ENCODE measurements at regions not wholly inside any gene's neighbourhood (a gene's known extent, or its start where the extent isn't known, plus 50 kb on each side); places are given as distances from the start of the nearest gene placed in this dataset.

DNA sequence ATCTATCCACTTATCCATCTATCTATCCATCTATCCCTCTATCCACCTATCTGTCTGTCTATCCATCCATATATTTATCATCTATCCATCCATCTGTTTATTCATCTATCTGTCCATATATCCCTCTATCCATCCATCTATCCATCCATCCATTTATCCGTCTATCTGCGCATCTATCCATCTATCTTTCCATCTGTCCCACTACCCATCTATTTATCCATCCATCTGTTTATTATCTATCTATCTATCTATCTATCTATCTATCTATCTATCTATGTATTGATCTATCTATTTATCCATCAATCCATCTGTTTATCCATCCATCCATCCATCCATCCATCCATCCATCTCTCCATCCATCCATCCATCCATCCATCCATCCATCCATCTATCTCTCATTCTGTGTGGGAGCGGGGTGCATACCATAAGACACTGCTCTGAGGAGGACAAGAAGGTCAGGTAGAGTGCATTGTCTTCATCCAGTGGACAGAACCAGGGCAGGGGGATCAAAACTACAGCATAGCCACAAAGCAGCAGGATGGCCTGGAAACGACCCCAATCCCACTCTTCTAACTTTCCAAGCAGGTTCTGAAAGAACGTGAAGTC, 53.2 kb upstream of the ENPP6 start:
- H3K4me3 ChIP-seq: no peak overlapping the region
- DNase-seq (ENCODE audit: low spot score): no peak
- no peak for TF ChIP-seq EZH2 (IDR thresholded peaks at IDR 0.05)
- TF ChIP-seq, protein P1, sequence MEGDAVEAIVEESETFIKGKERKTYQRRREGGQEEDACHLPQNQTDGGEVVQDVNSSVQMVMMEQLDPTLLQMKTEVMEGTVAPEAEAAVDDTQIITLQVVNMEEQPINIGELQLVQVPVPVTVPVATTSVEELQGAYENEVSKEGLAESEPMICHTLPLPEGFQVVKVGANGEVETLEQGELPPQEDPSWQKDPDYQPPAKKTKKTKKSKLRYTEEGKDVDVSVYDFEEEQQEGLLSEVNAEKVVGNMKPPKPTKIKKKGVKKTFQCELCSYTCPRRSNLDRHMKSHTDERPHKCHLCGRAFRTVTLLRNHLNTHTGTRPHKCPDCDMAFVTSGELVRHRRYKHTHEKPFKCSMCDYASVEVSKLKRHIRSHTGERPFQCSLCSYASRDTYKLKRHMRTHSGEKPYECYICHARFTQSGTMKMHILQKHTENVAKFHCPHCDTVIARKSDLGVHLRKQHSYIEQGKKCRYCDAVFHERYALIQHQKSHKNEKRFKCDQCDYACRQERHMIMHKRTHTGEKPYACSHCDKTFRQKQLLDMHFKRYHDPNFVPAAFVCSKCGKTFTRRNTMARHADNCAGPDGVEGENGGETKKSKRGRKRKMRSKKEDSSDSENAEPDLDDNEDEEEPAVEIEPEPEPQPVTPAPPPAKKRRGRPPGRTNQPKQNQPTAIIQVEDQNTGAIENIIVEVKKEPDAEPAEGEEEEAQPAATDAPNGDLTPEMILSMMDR (IDR thresholded peaks at IDR 0.05): no peak
- TF ChIP-seq EZH2phosphoT487 (IDR thresholded peaks at IDR 0.05): no peak
- H3K27me3 ChIP-seq: no peaks in the 10 kb centered on the region
- no peaks in the 10 kb centered on the region for H3K9me3 ChIP-seq (ENCODE audit: low read depth)
- no peaks in the 10 kb centered on the region for H3K36me3 ChIP-seq
- H3K4me2 ChIP-seq: no peak overlapping the region
- Mint-ChIP-seq H3K4me1 (peaks cover 18% of the 10 kb centered on the region), H3K27me3 (ENCODE audit: insufficient read depth, low read depth) (peaks cover 8% of the 10 kb centered on the region), H3K4me3 (no peak overlapping the region), H3K36me3 (peaks cover 3% of the 10 kb centered on the region), H3K9me3 (peaks cover 2% of the 10 kb centered on the region), H3K27ac (no peak overlapping the region)
- no peak overlapping the region for H3K9ac ChIP-seq
- no peak overlapping the region for H2AFZ ChIP-seq (replicated peaks)
- H3K27ac ChIP-seq: no peak overlapping the region
- H3K79me2 ChIP-seq (ENCODE audit: low read depth): no peaks in the 10 kb centered on the region
- H3K4me1 ChIP-seq: no peaks in the 10 kb centered on the region
- H3F3A ChIP-seq (ENCODE audit: low read depth): no peaks in the 10 kb centered on the region
- no peaks in the 10 kb centered on the region for H4K20me1 ChIP-seq (ENCODE audit: low read depth)

DNA sequence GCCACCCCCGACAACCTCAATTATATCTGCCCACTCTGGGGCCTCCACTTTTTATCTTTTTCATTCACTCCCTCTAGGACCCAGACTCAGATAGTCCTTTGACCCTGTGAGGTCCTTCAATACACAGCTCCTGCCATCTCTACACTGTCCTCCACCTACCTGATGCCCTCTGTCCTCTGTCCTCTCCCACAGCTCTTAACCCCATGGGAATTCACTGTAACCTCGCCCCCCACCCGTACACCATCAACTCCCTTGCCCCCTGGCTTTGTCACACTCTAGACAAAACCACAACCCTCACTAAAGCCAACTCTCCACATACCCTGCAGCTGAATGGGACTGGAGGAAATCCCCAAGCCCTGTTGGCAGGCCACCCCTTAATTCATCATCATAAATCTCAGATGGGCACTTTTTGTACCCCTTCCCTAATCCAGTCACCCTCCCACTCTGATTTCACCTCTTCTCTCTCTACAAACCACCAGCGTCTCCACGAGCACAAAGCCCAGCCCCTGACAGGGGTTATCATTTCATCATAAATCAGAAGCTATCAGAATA, 52.3 kb upstream of the ENPP6 start:
- Mint-ChIP-seq H3K9me3 (no peaks in the 10 kb centered on the region), H3K27ac (no peak overlapping the region), H3K4me1 (peaks cover 27% of the 10 kb centered on the region), H3K27me3 (ENCODE audit: insufficient read depth, low read depth) (peaks cover 5% of the 10 kb centered on the region), H3K36me3 (no peaks in the 10 kb centered on the region), H3K4me3 (no peak overlapping the region)
- H3K27me3 ChIP-seq: no peaks in the 10 kb centered on the region
- no peaks in the 10 kb centered on the region for H4K20me1 ChIP-seq (ENCODE audit: low read depth)
- no peak for DNase-seq (ENCODE audit: low spot score)
- H2AFZ ChIP-seq (replicated peaks): no peak overlapping the region
- no peak overlapping the region for H3K4me2 ChIP-seq
- H3K9ac ChIP-seq: no peak overlapping the region
- no peaks in the 10 kb centered on the region for H3K79me2 ChIP-seq (ENCODE audit: low read depth)
- H3K27ac ChIP-seq: no peak overlapping the region
- H3K9me3 ChIP-seq (ENCODE audit: low read depth): no peaks in the 10 kb centered on the region
- H3K4me1 ChIP-seq: peaks cover under 1% of the 10 kb centered on the region
- H3F3A ChIP-seq (ENCODE audit: low read depth): peaks cover 3% of the 10 kb centered on the region
- TF ChIP-seq EZH2 (IDR thresholded peaks at IDR 0.05): no peak
- TF ChIP-seq, protein P1 (IDR thresholded peaks at IDR 0.05): no peak
- no peak for TF ChIP-seq EZH2phosphoT487 (IDR thresholded peaks at IDR 0.05)
- no peaks in the 10 kb centered on the region for H3K36me3 ChIP-seq
- H3K4me3 ChIP-seq: no peak overlapping the region

DNA sequence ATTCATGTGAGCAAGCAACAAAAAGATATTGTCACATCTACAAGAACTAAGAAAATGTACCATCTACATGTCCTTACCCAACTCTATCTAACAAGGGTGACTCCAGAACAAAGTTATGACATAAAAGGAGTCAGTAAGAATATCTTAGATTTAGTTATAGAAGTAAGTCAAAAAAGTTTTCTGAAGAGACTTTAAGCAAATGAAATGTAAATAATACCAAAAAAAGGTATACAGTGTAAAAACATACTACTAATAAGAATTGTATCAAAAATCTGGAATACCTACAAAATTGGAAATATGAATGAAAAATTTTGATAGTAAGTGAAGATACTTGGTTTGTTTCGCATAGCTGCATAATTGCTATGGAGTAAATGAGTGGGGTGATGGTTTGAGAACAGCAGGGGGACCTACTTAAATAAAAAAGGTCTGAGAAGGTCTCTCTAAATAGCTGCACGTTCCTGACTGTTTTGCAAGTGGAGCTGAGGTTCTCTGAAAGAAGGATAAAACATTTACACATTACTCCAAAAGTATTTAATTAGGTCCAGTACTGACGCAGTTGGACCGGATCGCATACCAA, 51.0 kb upstream of the ENPP6 start:
- Histone ChIP-seq H3K4me3 (no peak overlapping the region), H3K9ac (no peak overlapping the region), H3K79me2 (ENCODE audit: low read depth) (no peaks in the 10 kb centered on the region), H3K4me2 (no peak overlapping the region), H3K27ac (no peak overlapping the region), H4K20me1 (ENCODE audit: low read depth) (no peaks in the 10 kb centered on the region), H3F3A (ENCODE audit: low read depth) (peaks cover 6% of the 10 kb centered on the region), H3K9me3 (ENCODE audit: low read depth) (no peaks in the 10 kb centered on the region), H3K27me3 (no peaks in the 10 kb centered on the region), H3K36me3 (no peaks in the 10 kb centered on the region), H3K4me1 (peaks cover 8% of the 10 kb centered on the region), H2AFZ (replicated peaks) (no peak overlapping the region)
- Mint-ChIP-seq H3K4me1 (peaks cover 33% of the 10 kb centered on the region), H3K36me3 (no peaks in the 10 kb centered on the region), H3K4me3 (no peak overlapping the region), H3K27me3 (ENCODE audit: insufficient read depth, low read depth) (peaks cover 5% of the 10 kb centered on the region), H3K27ac (no peak overlapping the region), H3K9me3 (no peaks in the 10 kb centered on the region)
- TF ChIP-seq EZH2phosphoT487 (IDR thresholded peaks at IDR 0.05) (no peak), EZH2 (IDR thresholded peaks at IDR 0.05) (no peak)
- DNase-seq (ENCODE audit: low spot score): no peak

Data from neural progenitor cell (in vitro differentiated cells).